SK-N-SH (cell line): ENCODE measurements at regions not wholly inside any gene's neighbourhood (a gene's known extent, or its start where the extent isn't known, plus 50 kb on each side); places are given as distances from the start of the nearest gene placed in this dataset.

ENCODE experiments used
- CTCF ChIA-PET: fragments of 300-600, 350-600 bp; formaldehyde crosslinking; extraction: SDS; loops from one replicate; lab custom pipeline; 2021; lab: Yijun Ruan, JAX
- POLR2A ChIA-PET: fragments of 350-600 bp; sonication (Branson Sonifier 250); formaldehyde crosslinking; extraction: SDS; loops from one replicate; lab custom pipeline; 2020; ENCODE audit warnings: antibody characterized with exemption, inconsistent platforms; lab: Yijun Ruan, JAX
- DNase-seq: peaks from one replicate; pipeline ENCODE4 v3.0.0; 2012
- H2AFZ ChIP-seq: fragments of 200-600 bp; sonication (generic); 2 replicates; pipeline ENCODE4 v1.8.1; 2016; ENCODE audit warnings: antibody characterized with exemption, mild to moderate bottlenecking, low read depth
- H3F3A ChIP-seq: fragments of 200-600 bp; sonication (generic); replicated peaks from 2 replicates; pipeline ENCODE3; 2016; ENCODE audit warnings: antibody characterized with exemption, mild to moderate bottlenecking; ENCODE audit not compliant: insufficient read depth
- H3K27ac ChIP-seq, 2 experiments: fragments of 200-500 bp in 1 of 2; fragments of 200-600 bp in 1 of 2; sonication (Bioruptor generic) in 1 of 2; sonication (generic), shearing (Covaris generic) in 1 of 2; 2 replicates each; pipeline versions ENCODE4 v1.5.1 to v1.6.1; 2014 to 2016; ENCODE audit warnings: low read depth in 2 of 2, inconsistent platforms in 1 of 2, low read length in 1 of 2, mild to moderate bottlenecking in 1 of 2, mixed read lengths in 1 of 2
- H3K27me3 ChIP-seq: fragments of 200-600 bp; sonication (generic), shearing (Covaris generic); 2 replicates; pipeline ENCODE4 v1.6.1; 2016; ENCODE audit warnings: mixed run types; ENCODE audit not compliant: insufficient read depth
- H3K36me3 ChIP-seq, 2 experiments: fragments of 200-500 bp in 1 of 2; fragments of 200-600 bp in 1 of 2; sonication (Bioruptor generic) in 1 of 2; sonication (generic) in 1 of 2; replicated peaks in 1 of 2; 2 replicates each; pipeline versions ENCODE3 to v1.5.1; 2014 to 2016; ENCODE audit warnings: low read length in 1 of 2, mild to moderate bottlenecking in 1 of 2; ENCODE audit not compliant: insufficient read depth in 2 of 2, control insufficient read depth in 1 of 2
- H3K4me1 ChIP-seq, 2 experiments: fragments of 200-500 bp in 1 of 2; fragments of 200-600 bp in 1 of 2; sonication (Bioruptor generic) in 1 of 2; sonication (generic), shearing (Covaris generic) in 1 of 2; 2 replicates each; pipeline versions ENCODE4 v1.5.1 to v1.6.1; 2014 to 2016; ENCODE audit warnings: low read depth in 1 of 2, low read length in 1 of 2, mixed run types in 1 of 2; ENCODE audit not compliant: insufficient read depth in 2 of 2, control insufficient read depth in 1 of 2
- H3K4me2 ChIP-seq: fragments of 200-600 bp; sonication (generic), shearing (Covaris generic); 2 replicates; pipeline ENCODE4 v1.6.1; 2017; ENCODE audit warnings: mixed run types
- H3K4me3 ChIP-seq, 2 experiments: fragments of 200-500 bp in 1 of 2; fragments of 200-600 bp in 1 of 2; sonication (Bioruptor generic) in 1 of 2; sonication (generic), shearing (Covaris generic) in 1 of 2; 2 replicates each; pipeline versions ENCODE4 v1.5.1 to v1.8.1; 2014 to 2016; ENCODE audit warnings: low read depth in 2 of 2, inconsistent platforms in 1 of 2, low read length in 1 of 2, mild to moderate bottlenecking in 1 of 2, mixed read lengths in 1 of 2, moderate library complexity in 1 of 2
- H3K79me2 ChIP-seq: fragments of 200-600 bp; sonication (generic); 2 replicates; pipeline ENCODE4 v1.8.1; 2017; ENCODE audit warnings: mild to moderate bottlenecking; ENCODE audit not compliant: insufficient read depth
- H3K9ac ChIP-seq: fragments of 200-600 bp; sonication (generic); 2 replicates; pipeline ENCODE4 v1.6.1; 2017; ENCODE audit warnings: mixed run types
- H3K9me2 ChIP-seq: fragments of 200-600 bp; sonication (generic); 2 replicates; pipeline ENCODE4 v1.6.1; 2017; ENCODE audit warnings: mixed run types
- H3K9me3 ChIP-seq: fragments of 200-600 bp; sonication (generic); 2 replicates; pipeline ENCODE4 v1.6.1; 2017; ENCODE audit warnings: mixed run types, mild to moderate bottlenecking, moderate library complexity
- H4K20me1 ChIP-seq: fragments of 200-600 bp; sonication (generic); 2 replicates; pipeline ENCODE4 v1.6.1; 2017; ENCODE audit warnings: mild to moderate bottlenecking, mixed run types; ENCODE audit not compliant: insufficient read depth
- CTCF ChIP-seq: fragments of 200-600 bp; sonication (generic); IDR thresholded peaks from 2 replicates; pipeline ENCODE4 v1.6.1; 2017; ENCODE audit warnings: antibody characterized with exemption, mild to moderate bottlenecking, moderate library complexity
- ELF1 ChIP-seq: IDR thresholded peaks from 2 replicates; pipeline ENCODE4 v1.4.0; 2012
- FOXJ3 ChIP-seq: sonication (generic); formaldehyde crosslinking; IDR thresholded peaks from 2 replicates; pipeline ENCODE4 v1.5.1; 2020; ENCODE audit warnings: mild to moderate bottlenecking, missing genetic modification reagents
- FOXM1 ChIP-seq: IDR thresholded peaks from 2 replicates; pipeline ENCODE4 v1.4.0; 2012; ENCODE audit warnings: low read depth, mild to moderate bottlenecking
- IRF3 ChIP-seq: fragments of 150-350 bp; IDR thresholded peaks from 2 replicates; pipeline ENCODE4 v1.6.1; 2016; ENCODE audit warnings: mild to moderate bottlenecking, low read depth, low read length
- JUND ChIP-seq: IDR thresholded peaks from 2 replicates; pipeline ENCODE4 v1.4.0; 2012
- MEF2A ChIP-seq: IDR thresholded peaks from 2 replicates; pipeline ENCODE4 v1.4.0; 2012; ENCODE audit warnings: low read depth, borderline replicate concordance
- MXI1 ChIP-seq: IDR thresholded peaks from 2 replicates; pipeline ENCODE4 v1.6.1; 2012; ENCODE audit warnings: mild to moderate bottlenecking, low read depth, low read length, improper control_type of control experiment
- NFIC ChIP-seq: IDR thresholded peaks from 2 replicates; pipeline ENCODE4 v1.4.0; 2012; ENCODE audit warnings: borderline replicate concordance
- NRF1 ChIP-seq: IDR thresholded peaks from 2 replicates; pipeline ENCODE4 v1.6.1; 2012; ENCODE audit warnings: low read depth, mild to moderate bottlenecking, low read length
- RAD21 ChIP-seq: IDR thresholded peaks from 2 replicates; pipeline ENCODE4 v1.6.1; 2012; ENCODE audit warnings: mild to moderate bottlenecking, low read length
- REST ChIP-seq: IDR thresholded peaks from 2 replicates; pipeline ENCODE4 v1.6.1; 2012; ENCODE audit warnings: mild to moderate bottlenecking, low read depth, low read length, moderate library complexity
- RFX5 ChIP-seq: IDR thresholded peaks from 2 replicates; pipeline ENCODE4 v1.6.1; 2012; ENCODE audit warnings: mild to moderate bottlenecking, improper control_type of control experiment, low read length
- SIN3A ChIP-seq: IDR thresholded peaks from 2 replicates; pipeline ENCODE4 v1.6.1; 2012; ENCODE audit warnings: low read depth, mild to moderate bottlenecking, low read length, moderate library complexity, borderline replicate concordance
- SMC3 ChIP-seq: IDR thresholded peaks from 2 replicates; pipeline ENCODE4 v1.6.1; 2012; ENCODE audit warnings: low read depth, low read length, improper control_type of control experiment
- TAF1 ChIP-seq: IDR thresholded peaks from 2 replicates; pipeline ENCODE4 v1.6.1; 2012; ENCODE audit warnings: low read depth, mild to moderate bottlenecking, low read length, moderate library complexity, borderline replicate concordance
- TEAD4 ChIP-seq: IDR thresholded peaks from 2 replicates; pipeline ENCODE4 v1.4.0; 2012; ENCODE audit warnings: mild to moderate bottlenecking, borderline replicate concordance; ENCODE audit not compliant: insufficient read depth
- ZBTB33 ChIP-seq: IDR thresholded peaks from 2 replicates; pipeline ENCODE4 v1.4.0; 2012; ENCODE audit warnings: low read depth, borderline replicate concordance
- WGBS: methylation state at CpG from one replicate; pipeline ENCODE4 v1.1.6; 2017; ENCODE audit warnings: low lambda C conversion rate; 5-methylcytosine and 5-hydroxymethylcytosine counted together

- H3K27ac ChIP-seq = no peak overlapping the region
- ChIA-PET POLR2A (no interaction called here), CTCF (interaction anchor here (1.3 to 2.4 kb wide), 2 partner anchors 18 to 383 kb away, joined by 3 to 8 read pairs; no protein-coding TSS in a partner anchor)
- no peaks in the 10 kb centered on the region for H3K79me2 ChIP-seq
- TF ChIP-seq ZBTB33 = no peak
- no peak for TF ChIP-seq RFX5
- TF ChIP-seq CTCF = no peak
- no peaks in the 10 kb centered on the region for H3K27me3 ChIP-seq
- H3K9ac ChIP-seq = no peak overlapping the region
- no peaks in the 10 kb centered on the region for H3K4me1 ChIP-seq
- H3K9me3 ChIP-seq = no peaks in the 10 kb centered on the region
- H3K9me2 ChIP-seq = no peaks in the 10 kb centered on the region
- no peaks in the 10 kb centered on the region for H4K20me1 ChIP-seq
- no peak overlapping the region for H3K4me2 ChIP-seq
- H3K4me3 ChIP-seq = no peak overlapping the region
- no peak overlapping the region for H2AFZ ChIP-seq
- no peaks in the 10 kb centered on the region for H3F3A ChIP-seq
- 18% methylated on average over 4 of the region's 7 CpGs for WGBS
- no peaks in the 10 kb centered on the region for H3K36me3 ChIP-seq
- no peak for DNase-seq
Measured at GRCh38 chr1:30399026-30399425, 324.4 kb downstream of the MATN1 start.

- Histone ChIP-seq H3K36me3 (no peaks in the 10 kb centered on the region), H3K4me2 (no peak overlapping the region), H3K27ac (no peak overlapping the region), H3K4me3 (no peak overlapping the region), H4K20me1 (no peaks in the 10 kb centered on the region), H3K9me3 (no peaks in the 10 kb centered on the region; the same call in 1 of the 2 replicates), H3K79me2 (no peaks in the 10 kb centered on the region), H3K9me2 (no peaks in the 10 kb centered on the region), H3K27me3 (no peaks in the 10 kb centered on the region), H3K4me1 (no peaks in the 10 kb centered on the region), H3K9ac (no peak overlapping the region), H3F3A (no peaks in the 10 kb centered on the region), H2AFZ (no peak overlapping the region)
- CTCF ChIA-PET = interaction anchor here (2.4 kb wide), 1 partner anchor 17 kb away, joined by 8 read pairs; no protein-coding TSS in a partner anchor
- 50% methylated on average over 6 of the region's 6 CpGs for WGBS
- TF ChIP-seq FOXJ3 (CRISPR knock-in tag) (no peak), NFIC (no peak), REST (no peak), TEAD4 (no peak), TAF1 (no peak), FOXM1 (no peak), MEF2A (no peak), SIN3A (no peak), JUND (no peak), RAD21 (no peak), MXI1 (no peak), NRF1 (no peak), IRF3 (no peak), ELF1 (no peak), RFX5 (no peak), SMC3 (no peak)
- POLR2A ChIA-PET = no interaction called here
- no peak for DNase-seq
Measured at GRCh38 chr1:30397576-30397975, 325.8 kb downstream of the MATN1 start.
